MM.1S (cell line): ENCODE measurements at regions not wholly inside any gene's neighbourhood (a gene's known extent, or its start where the extent isn't known, plus 50 kb on each side); places are given as distances from the start of the nearest gene placed in this dataset.

Experiments used
- DNase-seq: peaks from one replicate; pipeline ENCODE4 v3.0.0-alpha.2; 2015
- H2AFZ ChIP-seq: fragments of 300-600 bp; sonication (generic); 2 replicates; pipeline ENCODE4 v1.6.0; 2016; ENCODE audit warnings: antibody characterized with exemption, low read length
- H3F3A ChIP-seq: fragments of 300-600 bp; sonication (generic); 2 replicates; pipeline ENCODE4 v1.6.1; 2016; ENCODE audit warnings: mild to moderate bottlenecking, antibody characterized with exemption, low read length, moderate library complexity, mixed read lengths; ENCODE audit not compliant: insufficient read depth
- H3K27ac ChIP-seq: fragments of 300-600 bp; sonication (generic); 2 replicates; pipeline ENCODE4 v1.5.1; 2016; ENCODE audit warnings: mild to moderate bottlenecking, low read length
- H3K27me3 ChIP-seq: fragments of 300-600 bp; sonication (generic); replicated peaks from 2 replicates; pipeline ENCODE4 v1.6.0; 2016; ENCODE audit warnings: low read length; ENCODE audit not compliant: insufficient read depth
- H3K36me3 ChIP-seq: fragments of 300-600 bp; sonication (generic); replicated peaks from 2 replicates; pipeline ENCODE4 v1.6.1; 2016; ENCODE audit warnings: mild to moderate bottlenecking, low read length, mixed read lengths; ENCODE audit not compliant: insufficient read depth
- H3K4me1 ChIP-seq: fragments of 300-600 bp; sonication (generic); 2 replicates; pipeline ENCODE4 v1.6.1; 2016; ENCODE audit warnings: low read length, mixed read lengths
- H3K4me2 ChIP-seq: fragments of 300-600 bp; sonication (generic); 2 replicates; pipeline ENCODE4 v1.6.0; 2016; ENCODE audit warnings: low read depth, low read length
- H3K4me3 ChIP-seq: fragments of 300-600 bp; sonication (generic); 2 replicates; pipeline ENCODE4 v1.5.1; 2016; ENCODE audit warnings: low read length, mixed read lengths
- H3K79me2 ChIP-seq: fragments of 300-600 bp; sonication (generic); 2 replicates; pipeline ENCODE4 v1.6.1; 2016; ENCODE audit warnings: mixed run types, low read length, mixed read lengths
- H3K9ac ChIP-seq: fragments of 300-600 bp; sonication (generic); 2 replicates; pipeline ENCODE4 v1.6.1; 2016; ENCODE audit warnings: low read length, mixed read lengths
- H3K9me2 ChIP-seq: fragments of 300-600 bp; sonication (generic); replicated peaks from 2 replicates; pipeline ENCODE4 v1.6.1; 2016; ENCODE audit warnings: mild to moderate bottlenecking, low read length, mixed read lengths; ENCODE audit not compliant: insufficient read depth
- H3K9me3 ChIP-seq: fragments of 300-600 bp; sonication (generic); replicated peaks from 2 replicates; pipeline ENCODE4 v1.6.1; 2016; ENCODE audit warnings: mild to moderate bottlenecking, low read length, mixed read lengths; ENCODE audit not compliant: insufficient read depth
- H4K20me1 ChIP-seq: fragments of 300-600 bp; sonication (generic); 2 replicates; pipeline ENCODE4 v1.6.1; 2016; ENCODE audit warnings: mild to moderate bottlenecking, low read length, moderate library complexity, mixed read lengths; ENCODE audit not compliant: insufficient read depth
- CTCF ChIP-seq: fragments of 300-600 bp; sonication (generic); IDR thresholded peaks from 2 replicates; pipeline ENCODE4 v1.5.1; 2016; ENCODE audit warnings: antibody characterized with exemption, low read length, mixed read lengths
- EZH2 ChIP-seq: fragments of 300-600 bp; sonication (generic); optimal IDR thresholded peaks from 2 replicates; pipeline ENCODE3; 2017; ENCODE audit warnings: low read depth, mild to moderate bottlenecking, antibody characterized with exemption, low read length, mixed read lengths
- EZH2phosphoT487 ChIP-seq: fragments of 300-600 bp; sonication (generic); IDR thresholded peaks from 2 replicates; pipeline ENCODE4 v1.6.1; 2018; ENCODE audit warnings: antibody characterized with exemption, low read length

- no peak for DNase-seq
- TF ChIP-seq CTCF: no peak
- no peak overlapping the region for H3K27ac ChIP-seq
- H3K36me3 ChIP-seq: no peaks in the 10 kb centered on the region
- no peaks in the 10 kb centered on the region for H4K20me1 ChIP-seq
- no peak overlapping the region for H2AFZ ChIP-seq
- no peaks in the 10 kb centered on the region for H3K9me2 ChIP-seq
- H3K9me3 ChIP-seq: no peaks in the 10 kb centered on the region
- H3K27me3 ChIP-seq: no peaks in the 10 kb centered on the region
- no peak overlapping the region for H3K4me3 ChIP-seq
- H3K4me2 ChIP-seq: no peak overlapping the region
- no peaks in the 10 kb centered on the region for H3K79me2 ChIP-seq
- H3F3A ChIP-seq: no peaks in the 10 kb centered on the region
- no peak overlapping the region for H3K9ac ChIP-seq
- H3K4me1 ChIP-seq: no peaks in the 10 kb centered on the region
Observed at GRCh38 chr3:7847521-7847920, 654.1 kb upstream of the LMCD1 start.

GRCh38 chr3:7854266-7854665, 647.4 kb upstream of the LMCD1 start:
- Histone ChIP-seq H3K4me3 (no peak overlapping the region), H2AFZ (no peak overlapping the region), H3K9me2 (no peaks in the 10 kb centered on the region), H3K4me1 (no peaks in the 10 kb centered on the region), H3F3A (no peaks in the 10 kb centered on the region), H3K27me3 (no peaks in the 10 kb centered on the region), H4K20me1 (no peaks in the 10 kb centered on the region), H3K9ac (no peak overlapping the region), H3K9me3 (no peaks in the 10 kb centered on the region), H3K27ac (no peak overlapping the region), H3K79me2 (no peaks in the 10 kb centered on the region), H3K36me3 (no peaks in the 10 kb centered on the region), H3K4me2 (no peak overlapping the region)
- DNase-seq: no peak
- no peak for TF ChIP-seq CTCF
- no peak for TF ChIP-seq EZH2
- TF ChIP-seq EZH2phosphoT487: no peak

GRCh38 chr3:7854721-7855120, 646.9 kb upstream of the LMCD1 start:
- Histone ChIP-seq H2AFZ (no peak overlapping the region), H3K36me3 (no peaks in the 10 kb centered on the region), H3K9ac (no peak overlapping the region), H3K4me3 (no peak overlapping the region), H3K4me2 (no peak overlapping the region), H3K79me2 (no peaks in the 10 kb centered on the region), H4K20me1 (no peaks in the 10 kb centered on the region), H3F3A (no peaks in the 10 kb centered on the region), H3K27ac (no peak overlapping the region), H3K9me2 (no peaks in the 10 kb centered on the region), H3K4me1 (no peaks in the 10 kb centered on the region), H3K9me3 (no peaks in the 10 kb centered on the region), H3K27me3 (no peaks in the 10 kb centered on the region)
- TF ChIP-seq CTCF (no peak), EZH2 (no peak), EZH2phosphoT487 (no peak)
- DNase-seq: no peak

- Histone ChIP-seq H3K9ac (no peak overlapping the region), H3K36me3 (no peaks in the 10 kb centered on the region), H2AFZ (no peak overlapping the region), H3K9me2 (no peaks in the 10 kb centered on the region), H3K4me3 (no peak overlapping the region), H3K79me2 (no peaks in the 10 kb centered on the region), H4K20me1 (no peaks in the 10 kb centered on the region), H3K27me3 (no peaks in the 10 kb centered on the region), H3K4me2 (no peak overlapping the region), H3K4me1 (no peaks in the 10 kb centered on the region), H3F3A (no peaks in the 10 kb centered on the region), H3K27ac (no peak overlapping the region), H3K9me3 (no peaks in the 10 kb centered on the region)
- no peak for TF ChIP-seq CTCF
- no peak for TF ChIP-seq EZH2phosphoT487
- TF ChIP-seq EZH2: no peak
- no peak for DNase-seq
Observed at GRCh38 chr3:7865611-7866010, 636.0 kb upstream of the LMCD1 start.
